Pancreas (tissue), 10 donors: ENCODE measurements at regions not wholly inside any gene's neighbourhood (a gene's known extent, or its start where the extent isn't known, plus 50 kb on each side); places are given as distances from the start of the nearest gene placed in this dataset.

Experiments used
- ATAC-seq, 4 donors: fragments of 200-7000 bp; cut with Tn5 transposase; one replicate each; pipeline versions ENCODE4 v1.8.0 to v1.9.1; 2020; ENCODE audit warnings: mild to moderate bottlenecking in 4 of 4, moderate library complexity in 4 of 4
- DNase-seq, 6 donors: peaks; one replicate each; pipeline ENCODE4 v3.0.0-alpha.2; 2020
- FAIRE-seq: peaks from 2 replicates; lab custom pipeline; 2012; peaks lifted over from hg19 to GRCh38; lab: Jason Lieb, UNC
- H3K27ac ChIP-seq, 4 donors: fragments of 200-600 bp; sonication (generic); 1 replicate in 3 of 4; 2 replicates in 1 of 4; pipeline versions ENCODE4 v1.5.0 to v1.8.0; 2020
- H3K27me3 ChIP-seq, 4 donors: fragments of 200-600 bp; one replicate each; pipeline ENCODE4 v1.8.0; 2021
- H3K36me3 ChIP-seq, 3 donors: fragments of 200-600 bp; sonication (generic) in 1 of 3; one replicate each; pipeline versions ENCODE4 v1.5.0 to v1.8.0; 2020 to 2021
- H3K4me1 ChIP-seq, 3 donors: fragments of 200-600 bp; one replicate each; pipeline ENCODE4 v1.8.0; 2021
- H3K4me3 ChIP-seq, 4 donors: fragments of 200-600 bp; sonication (generic) in 2 of 4; one replicate each; pipeline versions ENCODE4 v1.5.0 to v1.8.0; 2020 to 2021
- H3K9me3 ChIP-seq, 4 donors: fragments of 200-600 bp; one replicate each; pipeline ENCODE4 v1.8.0; 2021
- CTCF ChIP-seq, 4 donors: fragments of 200-600 bp; sonication (generic) in 3 of 4; IDR thresholded peaks; one replicate each; pipeline versions ENCODE4 v1.5.0 to v1.8.0; 2021; ENCODE audit warnings: antibody characterized with exemption in 4 of 4
- WGBS, 2 donors: extraction: QIAGEN DNeasy Blood & Tissue Kit; methylation state at CpG; one replicate each; pipeline ENCODE4 v1.1.7; 2013; 5-methylcytosine and 5-hydroxymethylcytosine counted together
- intact Hi-C, 3 donors: fragments of 100-400 bp; cut with DNase I; formaldehyde crosslinking; loops; one replicate each; pipeline versions ENCODE4 v1.11.1 to v1.14.2; 2022
- donor health status: healthy with polysubstance abuse.
- donor health status: DM: no; HTN: no; CAD: no; lungs with moderate emphysema.
- donor health status: DM: no; HTN: no; CAD: no.
- donor health status: control.
- donor health status: control.
- donor health status: Bipolar disorder and iron deficiency.
- donor health status: DM: yes; HTN: yes; CAD: no.
- donor health status: DM: no; HTN: no; CAD: no.
- donor health status: DM: no; HTN: no; CAD: no.
- donor health status: DM: yes; HTN: yes; CAD: no.

GRCh38 chr7:24133691-24134090, 150.3 kb upstream of the NPY start:
- intact Hi-C loops = no loop called here
- TF ChIP-seq CTCF (IDR thresholded peaks at IDR 0.05) = no peak
- Histone ChIP-seq H3K4me3 (no peak overlapping the region), H3K9me3 (no peaks in the 10 kb centered on the region), H3K4me1 (no peaks in the 10 kb centered on the region), H3K27ac (no peak overlapping the region), H3K36me3 (no peaks in the 10 kb centered on the region), H3K27me3 (no peaks in the 10 kb centered on the region)
- 71 to 90% methylated on average over 4 of the region's 4 CpGs for WGBS, 2 donors
- ATAC-seq (no peak), DNase-seq (no peak), FAIRE-seq (no peak)

- no peak overlapping the region for H3K27ac ChIP-seq
Observed at GRCh38 chr7:24134535-24134934, 149.5 kb upstream of the NPY start.

GRCh38 chr7:24135003-24135817, 148.8 kb upstream of the NPY start:
- FAIRE-seq (no peak), DNase-seq (no peak), ATAC-seq (peak in 2 of 4 donors; percentile 61 to 62)
- Histone ChIP-seq H3K9me3 (no peaks in the 10 kb centered on the region), H3K4me1 (no peaks in the 10 kb centered on the region), H3K4me3 (no peak overlapping the region), H3K27ac (no peak overlapping the region), H3K27me3 (no peaks in the 10 kb centered on the region), H3K36me3 (no peaks in the 10 kb centered on the region)
- WGBS, 2 donors = 51 to 62% methylated on average over 4 of the region's 4 CpGs
- no peak for TF ChIP-seq CTCF (IDR thresholded peaks at IDR 0.05)
- intact Hi-C loops = no loop called here

More at GRCh38 chr7:24134535-24134934, 149.5 kb upstream of the NPY start:
- H3K27me3 ChIP-seq = no peaks in the 10 kb centered on the region
- no peak overlapping the region for H3K4me3 ChIP-seq
- H3K36me3 ChIP-seq = no peaks in the 10 kb centered on the region
- no peaks in the 10 kb centered on the region for H3K4me1 ChIP-seq
- intact Hi-C loops = no loop called here
- 84 to 88% methylated on average over 4 of the region's 4 CpGs for WGBS, 2 donors
- no peak for TF ChIP-seq CTCF (IDR thresholded peaks at IDR 0.05)
- H3K9me3 ChIP-seq = no peaks in the 10 kb centered on the region
- ATAC-seq (no peak), DNase-seq (no peak), FAIRE-seq (no peak)

GRCh38 chr7:24137338-24137737, 146.7 kb upstream of the NPY start:
- no peak overlapping the region for H3K4me3 ChIP-seq
- no peaks in the 10 kb centered on the region for H3K4me1 ChIP-seq
- H3K9me3 ChIP-seq = no peaks in the 10 kb centered on the region
- H3K27ac ChIP-seq = no peak overlapping the region
- no peaks in the 10 kb centered on the region for H3K36me3 ChIP-seq
- intact Hi-C loops = no loop called here
- no peak for ATAC-seq
- H3K27me3 ChIP-seq = no peaks in the 10 kb centered on the region
- TF ChIP-seq CTCF (IDR thresholded peaks at IDR 0.05) = no peak
- no peak for FAIRE-seq
- 67 to 76% methylated on average over 3 of the region's 3 CpGs for WGBS, 2 donors
- DNase-seq = no peak

GRCh38 chr7:24138343-24138742, 145.6 kb upstream of the NPY start:
- DNase-seq (no peak), FAIRE-seq (no peak), ATAC-seq (no peak)
- Histone ChIP-seq H3K9me3 (no peaks in the 10 kb centered on the region), H3K4me1 (no peaks in the 10 kb centered on the region), H3K27me3 (no peaks in the 10 kb centered on the region), H3K4me3 (no peak overlapping the region), H3K27ac (no peak overlapping the region), H3K36me3 (no peaks in the 10 kb centered on the region)
- no peak for TF ChIP-seq CTCF (IDR thresholded peaks at IDR 0.05)
- intact Hi-C loops = no loop called here
